Neural progenitor cell (in vitro differentiated cells): ENCODE measurements at regions not wholly inside any gene's neighbourhood (a gene's known extent, or its start where the extent isn't known, plus 50 kb on each side); places are given as distances from the start of the nearest gene placed in this dataset.

Source experiments
- EZH2phosphoT487 ChIP-seq: fragments of 200-600 bp; sonication (generic); IDR thresholded peaks from 2 replicates; pipeline ENCODE4 v1.6.1; 2017; ENCODE audit warnings: antibody characterized with exemption
- TF ChIP-seq, protein P1 (sequence below): fragments of 200-600 bp; sonication (generic); IDR thresholded peaks from 2 replicates; pipeline ENCODE4 v1.5.1; 2017; ENCODE audit warnings: antibody characterized with exemption, mild to moderate bottlenecking

DNA sequence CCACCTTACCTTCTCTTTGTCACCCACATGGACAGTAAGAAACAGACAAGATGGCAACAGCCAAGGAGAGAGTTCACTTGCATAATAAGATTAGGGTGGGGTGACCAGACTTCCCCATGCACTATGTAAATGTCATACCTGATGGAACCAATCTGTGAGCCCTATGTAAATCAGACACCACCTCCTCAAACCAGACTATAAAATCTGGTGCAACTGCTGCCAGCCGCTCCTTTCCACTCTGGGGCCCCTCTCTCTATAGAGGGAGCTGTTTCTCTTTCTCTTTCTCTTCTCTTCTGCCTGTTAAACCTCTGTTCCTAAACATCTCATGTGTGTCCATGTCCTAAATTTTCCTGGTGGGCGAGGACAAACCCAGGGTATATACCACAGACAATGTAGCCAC lies 405.5 kb upstream of the CNTN4 start:
- TF ChIP-seq, protein P1, sequence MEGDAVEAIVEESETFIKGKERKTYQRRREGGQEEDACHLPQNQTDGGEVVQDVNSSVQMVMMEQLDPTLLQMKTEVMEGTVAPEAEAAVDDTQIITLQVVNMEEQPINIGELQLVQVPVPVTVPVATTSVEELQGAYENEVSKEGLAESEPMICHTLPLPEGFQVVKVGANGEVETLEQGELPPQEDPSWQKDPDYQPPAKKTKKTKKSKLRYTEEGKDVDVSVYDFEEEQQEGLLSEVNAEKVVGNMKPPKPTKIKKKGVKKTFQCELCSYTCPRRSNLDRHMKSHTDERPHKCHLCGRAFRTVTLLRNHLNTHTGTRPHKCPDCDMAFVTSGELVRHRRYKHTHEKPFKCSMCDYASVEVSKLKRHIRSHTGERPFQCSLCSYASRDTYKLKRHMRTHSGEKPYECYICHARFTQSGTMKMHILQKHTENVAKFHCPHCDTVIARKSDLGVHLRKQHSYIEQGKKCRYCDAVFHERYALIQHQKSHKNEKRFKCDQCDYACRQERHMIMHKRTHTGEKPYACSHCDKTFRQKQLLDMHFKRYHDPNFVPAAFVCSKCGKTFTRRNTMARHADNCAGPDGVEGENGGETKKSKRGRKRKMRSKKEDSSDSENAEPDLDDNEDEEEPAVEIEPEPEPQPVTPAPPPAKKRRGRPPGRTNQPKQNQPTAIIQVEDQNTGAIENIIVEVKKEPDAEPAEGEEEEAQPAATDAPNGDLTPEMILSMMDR: no peak
- TF ChIP-seq EZH2phosphoT487: no peak
